ENCODE measurements at regions not wholly inside any gene's neighbourhood (a gene's known extent, or its start where the extent isn't known, plus 50 kb on each side); places are given as distances from the start of the nearest gene placed in this dataset.
"Not testable (repeated sequence)": the region's sequence is repeated elsewhere in the genome, so short reads cannot be mapped to it uniquely, and the experiment has no call there.

DNA sequence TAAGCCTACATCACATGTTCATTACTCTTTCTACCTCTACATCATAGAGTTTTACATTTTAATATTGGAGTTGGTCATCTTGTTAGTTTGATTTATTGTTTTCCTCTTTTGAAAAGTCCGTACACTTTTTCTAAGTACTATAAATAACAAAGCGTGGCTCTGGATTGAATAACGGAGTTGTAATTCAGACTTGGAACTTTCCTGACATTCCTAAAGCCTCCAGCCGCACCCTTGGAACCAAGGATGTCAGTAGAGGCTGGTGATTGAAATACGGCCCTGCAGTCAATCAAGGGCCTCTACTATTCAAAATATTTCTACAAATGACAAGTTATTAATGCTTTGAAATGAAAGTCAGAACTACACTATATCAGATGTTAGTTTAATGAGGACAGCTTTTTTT, 301.9 kb upstream of the TBX18 start:
- no peak overlapping the region for H3K4me2 ChIP-seq (ENCODE audit: low read depth, low read length, poor library complexity, severe bottlenecking)
- H3K79me2 ChIP-seq (ENCODE audit: low read length): no peaks in the 10 kb centered on the region
- no peaks in the 10 kb centered on the region for H3K9me3 ChIP-seq (ENCODE audit: low read length)
- H3K36me3 ChIP-seq (ENCODE audit: insufficient read depth, low read length): no peaks in the 10 kb centered on the region
- H3K4me1 ChIP-seq (ENCODE audit: low read length): no peaks in the 10 kb centered on the region
- DNase-seq: no peak
- no peaks in the 10 kb centered on the region for H3K27me3 ChIP-seq (ENCODE audit: low read length)
- H2AFZ ChIP-seq (ENCODE audit: low read length): no peak overlapping the region
- H3K4me3 ChIP-seq (ENCODE audit: low read length): no peak overlapping the region
- no peak overlapping the region for H3K9ac ChIP-seq (ENCODE audit: low read length)
- no peak overlapping the region for H3K27ac ChIP-seq (ENCODE audit: low read length)
- no peaks in the 10 kb centered on the region for H3K9me2 ChIP-seq (replicated peaks; ENCODE audit: insufficient read depth, low read length)
- H4K20me1 ChIP-seq (ENCODE audit: insufficient read depth, low read depth, low read length): no peaks in the 10 kb centered on the region

- H3K36me3 ChIP-seq (ENCODE audit: insufficient read depth, low read length): no peaks in the 10 kb centered on the region
- no peak overlapping the region for H3K4me2 ChIP-seq (ENCODE audit: low read depth, low read length, poor library complexity, severe bottlenecking)
- H3K27me3 ChIP-seq (ENCODE audit: low read length): no peaks in the 10 kb centered on the region
- H3K9me3 ChIP-seq (ENCODE audit: low read length): no peaks in the 10 kb centered on the region
- H3K9ac ChIP-seq (ENCODE audit: low read length): no peak overlapping the region
- H3K27ac ChIP-seq (ENCODE audit: low read length): no peak overlapping the region
- H3K79me2 ChIP-seq (ENCODE audit: low read length): no peaks in the 10 kb centered on the region
- H3K4me1 ChIP-seq (ENCODE audit: low read length): no peaks in the 10 kb centered on the region
- H3K9me2 ChIP-seq (replicated peaks; ENCODE audit: insufficient read depth, low read length): no peaks in the 10 kb centered on the region
- no peak for DNase-seq
- H2AFZ ChIP-seq (ENCODE audit: low read length): no peak overlapping the region
- H4K20me1 ChIP-seq (ENCODE audit: insufficient read depth, low read depth, low read length): no peaks in the 10 kb centered on the region
- H3K4me3 ChIP-seq (ENCODE audit: low read length): no peak overlapping the region
These were observed 301.4 kb upstream of the TBX18 start for GRCh38 chr6:85065831-85066230.

DNA sequence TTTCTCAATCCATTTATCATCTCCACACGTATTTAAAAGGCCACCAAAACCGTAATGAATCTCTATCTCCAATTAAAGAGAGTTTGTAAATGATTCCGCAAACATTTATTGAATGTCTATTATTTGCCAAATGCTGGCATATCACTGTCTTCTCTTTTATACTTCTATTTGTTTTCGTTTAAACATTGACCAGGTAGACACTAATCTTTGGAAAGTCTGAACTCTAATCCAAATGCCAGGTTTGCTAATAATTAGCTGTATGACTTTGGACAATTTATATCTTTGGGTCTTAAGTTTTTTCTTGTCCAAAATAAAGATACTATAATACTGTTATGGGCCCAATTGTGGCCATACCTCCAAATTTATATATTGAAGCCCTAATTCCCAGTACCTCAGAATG, 299.2 kb upstream of the TBX18 start:
- Histone ChIP-seq H3K27me3 (ENCODE audit: low read length) (no peaks in the 10 kb centered on the region), H2AFZ (ENCODE audit: low read length) (no peak overlapping the region), H3K9me3 (ENCODE audit: low read length) (no peaks in the 10 kb centered on the region), H4K20me1 (ENCODE audit: insufficient read depth, low read depth, low read length) (no peaks in the 10 kb centered on the region), H3K27ac (ENCODE audit: low read length) (no peak overlapping the region), H3K9me2 (replicated peaks; ENCODE audit: insufficient read depth, low read length) (no peaks in the 10 kb centered on the region), H3K4me3 (ENCODE audit: low read length) (no peak overlapping the region), H3K36me3 (ENCODE audit: insufficient read depth, low read length) (no peaks in the 10 kb centered on the region), H3K4me1 (ENCODE audit: low read length) (no peaks in the 10 kb centered on the region), H3K79me2 (ENCODE audit: low read length) (no peaks in the 10 kb centered on the region), H3K4me2 (ENCODE audit: low read depth, low read length, poor library complexity, severe bottlenecking) (no peak overlapping the region), H3K9ac (ENCODE audit: low read length) (no peak overlapping the region)
- DNase-seq: no peak

DNA sequence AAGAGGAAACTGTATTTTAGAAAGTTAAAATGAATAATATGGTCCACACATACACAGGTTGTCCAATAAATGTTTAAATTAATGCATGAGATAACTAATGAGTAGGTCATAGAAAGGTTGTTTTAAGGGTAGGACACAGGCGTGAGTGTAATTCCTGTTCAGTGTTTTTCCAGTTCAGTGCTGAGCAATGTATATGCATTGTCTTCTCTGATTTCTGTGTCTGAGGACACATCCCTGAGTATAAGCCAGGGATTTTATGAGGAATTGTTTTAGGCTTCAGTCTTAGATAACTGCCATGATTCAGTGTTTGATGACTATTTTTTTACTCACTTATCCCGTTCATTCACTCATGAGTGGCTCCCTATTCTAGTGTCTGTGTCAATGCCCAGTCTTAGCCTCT, 298.5 kb upstream of the TBX18 start:
- H3K9ac ChIP-seq (ENCODE audit: low read length): no peak overlapping the region
- H3K9me2 ChIP-seq (replicated peaks; ENCODE audit: insufficient read depth, low read length): no peaks in the 10 kb centered on the region
- H3K79me2 ChIP-seq (ENCODE audit: low read length): no peaks in the 10 kb centered on the region
- H3K27me3 ChIP-seq (ENCODE audit: low read length): no peaks in the 10 kb centered on the region
- H3K4me1 ChIP-seq (ENCODE audit: low read length): no peaks in the 10 kb centered on the region
- H3K36me3 ChIP-seq (ENCODE audit: insufficient read depth, low read length): no peaks in the 10 kb centered on the region
- no peak overlapping the region for H3K27ac ChIP-seq (ENCODE audit: low read length)
- H3K4me3 ChIP-seq (ENCODE audit: low read length): no peak overlapping the region
- H3K4me2 ChIP-seq (ENCODE audit: low read depth, low read length, poor library complexity, severe bottlenecking): no peak overlapping the region
- H4K20me1 ChIP-seq (ENCODE audit: insufficient read depth, low read depth, low read length): no peaks in the 10 kb centered on the region
- no peak overlapping the region for H2AFZ ChIP-seq (ENCODE audit: low read length)
- H3K9me3 ChIP-seq (ENCODE audit: low read length): no peaks in the 10 kb centered on the region
- no peak for DNase-seq

- Histone ChIP-seq H3K36me3 (ENCODE audit: insufficient read depth, low read length) (no peaks in the 10 kb centered on the region), H3K9ac (ENCODE audit: low read length) (no peak overlapping the region), H3K27me3 (ENCODE audit: low read length) (no peaks in the 10 kb centered on the region), H3K4me2 (ENCODE audit: low read depth, low read length, poor library complexity, severe bottlenecking) (no peak overlapping the region), H2AFZ (ENCODE audit: low read length) (no peak overlapping the region), H3K9me3 (ENCODE audit: low read length) (no peaks in the 10 kb centered on the region), H3K4me3 (ENCODE audit: low read length) (no peak overlapping the region), H3K79me2 (ENCODE audit: low read length) (no peaks in the 10 kb centered on the region), H3K4me1 (ENCODE audit: low read length) (no peaks in the 10 kb centered on the region), H3K27ac (ENCODE audit: low read length) (no peak overlapping the region), H4K20me1 (ENCODE audit: insufficient read depth, low read depth, low read length) (no peaks in the 10 kb centered on the region), H3K9me2 (replicated peaks; ENCODE audit: insufficient read depth, low read length) (no peaks in the 10 kb centered on the region)
- no peak for DNase-seq
These were observed 294.4 kb upstream of the TBX18 start for GRCh38 chr6:85058806-85059205.

DNA sequence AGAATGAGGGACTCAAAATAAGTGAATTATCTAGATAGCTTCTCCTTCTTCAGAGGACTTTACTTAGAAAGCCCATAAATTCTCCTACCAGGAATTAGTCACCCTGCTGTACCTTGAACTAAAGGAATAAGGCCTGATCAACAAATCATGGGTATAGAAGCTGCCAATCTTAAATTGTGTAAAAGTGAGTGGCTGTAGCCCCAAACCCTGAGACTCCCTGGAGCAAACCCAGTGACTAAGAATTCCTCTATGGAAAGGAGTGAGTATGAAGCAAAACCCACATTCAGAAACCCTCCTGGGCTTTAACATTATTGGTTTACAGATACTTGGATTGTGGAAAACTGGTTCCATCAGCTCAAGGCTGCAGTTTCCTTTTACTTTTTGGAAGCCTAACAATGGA, 285.8 kb upstream of the TBX18 start:
- no peak for DNase-seq
- Histone ChIP-seq H4K20me1 (ENCODE audit: insufficient read depth, low read depth, low read length) (no peaks in the 10 kb centered on the region), H3K9ac (ENCODE audit: low read length) (no peak overlapping the region), H3K9me2 (replicated peaks; ENCODE audit: insufficient read depth, low read length) (no peaks in the 10 kb centered on the region), H3K4me1 (ENCODE audit: low read length) (no peaks in the 10 kb centered on the region), H3K9me3 (ENCODE audit: low read length) (no peaks in the 10 kb centered on the region), H3K79me2 (ENCODE audit: low read length) (no peaks in the 10 kb centered on the region), H3K27me3 (ENCODE audit: low read length) (no peaks in the 10 kb centered on the region), H3K27ac (ENCODE audit: low read length) (no peak overlapping the region), H3K36me3 (ENCODE audit: insufficient read depth, low read length) (no peaks in the 10 kb centered on the region), H2AFZ (ENCODE audit: low read length) (no peak overlapping the region), H3K4me2 (ENCODE audit: low read depth, low read length, poor library complexity, severe bottlenecking) (no peak overlapping the region), H3K4me3 (ENCODE audit: low read length) (no peak overlapping the region)

DNA sequence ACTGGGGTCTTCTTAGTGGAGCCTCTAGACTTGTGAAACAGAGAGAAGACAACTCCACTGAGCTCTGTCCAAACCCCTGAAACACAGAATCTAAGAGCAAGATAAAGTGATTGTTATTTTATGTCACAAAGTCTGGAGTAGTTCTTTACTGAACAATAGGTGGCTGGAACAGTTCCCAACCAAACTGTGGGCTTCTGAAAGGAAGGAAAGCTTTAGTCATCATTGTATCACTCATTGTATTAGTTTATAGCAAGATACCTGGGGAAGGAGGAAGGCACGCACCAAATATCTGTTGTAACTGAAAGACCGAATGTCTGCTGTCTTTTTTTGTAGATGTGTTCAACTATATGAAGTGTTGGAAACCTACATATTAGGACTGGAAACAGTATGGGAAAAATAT, 284.9 kb upstream of the TBX18 start:
- Histone ChIP-seq H3K36me3 (ENCODE audit: insufficient read depth, low read length) (no peaks in the 10 kb centered on the region), H3K4me2 (ENCODE audit: low read depth, low read length, poor library complexity, severe bottlenecking) (no peak overlapping the region), H3K79me2 (ENCODE audit: low read length) (no peaks in the 10 kb centered on the region), H3K27ac (ENCODE audit: low read length) (no peak overlapping the region), H3K27me3 (ENCODE audit: low read length) (no peaks in the 10 kb centered on the region), H4K20me1 (ENCODE audit: insufficient read depth, low read depth, low read length) (no peaks in the 10 kb centered on the region), H2AFZ (ENCODE audit: low read length) (no peak overlapping the region), H3K9me2 (replicated peaks; ENCODE audit: insufficient read depth, low read length) (no peaks in the 10 kb centered on the region), H3K9ac (ENCODE audit: low read length) (no peak overlapping the region), H3K9me3 (ENCODE audit: low read length) (no peaks in the 10 kb centered on the region), H3K4me1 (ENCODE audit: low read length) (no peaks in the 10 kb centered on the region), H3K4me3 (ENCODE audit: low read length) (no peak overlapping the region)
- no peak for DNase-seq

GRCh38 chr6:85047818-85048217, 283.4 kb upstream of the TBX18 start:
- Histone ChIP-seq H2AFZ (ENCODE audit: low read length) (no peak overlapping the region), H3K79me2 (ENCODE audit: low read length) (no peaks in the 10 kb centered on the region), H3K27me3 (ENCODE audit: low read length) (no peaks in the 10 kb centered on the region), H3K4me3 (ENCODE audit: low read length) (no peak overlapping the region), H3K4me1 (ENCODE audit: low read length) (no peaks in the 10 kb centered on the region), H3K27ac (ENCODE audit: low read length) (no peak overlapping the region), H4K20me1 (ENCODE audit: insufficient read depth, low read depth, low read length) (no peaks in the 10 kb centered on the region), H3K36me3 (ENCODE audit: insufficient read depth, low read length) (no peaks in the 10 kb centered on the region), H3K9me2 (replicated peaks; ENCODE audit: insufficient read depth, low read length) (no peaks in the 10 kb centered on the region), H3K9ac (ENCODE audit: low read length) (no peak overlapping the region), H3K9me3 (ENCODE audit: low read length) (no peaks in the 10 kb centered on the region), H3K4me2 (ENCODE audit: low read depth, low read length, poor library complexity, severe bottlenecking) (no peak overlapping the region)
- DNase-seq: no peak

DNA sequence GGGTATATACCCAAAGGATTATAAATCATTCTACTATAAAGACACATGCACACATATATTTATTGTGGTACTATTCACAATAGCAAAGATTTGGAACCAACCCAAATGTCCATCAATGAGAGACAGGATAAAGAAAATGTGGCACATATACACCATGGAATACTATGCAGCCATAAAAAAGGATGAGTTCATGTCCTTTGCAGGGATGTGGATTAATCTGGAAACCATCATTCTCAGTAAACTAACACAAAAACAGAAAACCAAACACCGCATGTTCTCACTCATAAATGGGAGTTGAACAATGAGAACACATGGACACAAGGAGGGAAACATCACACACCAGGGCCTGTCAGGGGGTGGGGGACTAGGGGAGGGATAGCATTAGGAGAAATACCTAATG, 281.4 kb upstream of the TBX18 start:
- not testable (repeated sequence) for H3K9me3 ChIP-seq (ENCODE audit: low read length)

More for the DNA sequence above, 281.4 kb upstream of the TBX18 start:
- H3K4me1 ChIP-seq (ENCODE audit: low read length); DNase-seq; H3K9me2 ChIP-seq (replicated peaks; ENCODE audit: insufficient read depth, low read length); H3K27ac ChIP-seq (ENCODE audit: low read length); H3K79me2 ChIP-seq (ENCODE audit: low read length); H3K4me2 ChIP-seq (ENCODE audit: low read depth, low read length, poor library complexity, severe bottlenecking); H3K4me3 ChIP-seq (ENCODE audit: low read length); H2AFZ ChIP-seq (ENCODE audit: low read length); H4K20me1 ChIP-seq (ENCODE audit: insufficient read depth, low read depth, low read length); H3K36me3 ChIP-seq (ENCODE audit: insufficient read depth, low read length); H3K9ac ChIP-seq (ENCODE audit: low read length); H3K27me3 ChIP-seq (ENCODE audit: low read length): not testable (repeated sequence)

Measured in Karpas-422 (cell line).